RWPE2 (cell line): ENCODE measurements at regions not wholly inside any gene's neighbourhood (a gene's known extent, or its start where the extent isn't known, plus 50 kb on each side); places are given as distances from the start of the nearest gene placed in this dataset.

Experiments
- ATAC-seq: fragments of 200-7000 bp; cut with Tn5 transposase; 3 replicates; pipeline ENCODE4 v1.9.1; 2021; ENCODE audit warnings: low read depth
- DNase-seq: peaks from one replicate; pipeline ENCODE4 v3.0.0-alpha.2; 2020; ENCODE audit warnings: low spot score
- H3K27ac ChIP-seq: fragments of 450-650 bp; 2 replicates; pipeline ENCODE4 v1.5.1; 2017; ENCODE audit warnings: mild to moderate bottlenecking; ENCODE audit not compliant: poor library complexity, severe bottlenecking
- H3K27me3 ChIP-seq: fragments of 250-450 bp; sonication (Bioruptor Pico); 2 replicates; pipeline ENCODE4 v1.5.1; 2021; ENCODE audit warnings: mild to moderate bottlenecking, moderate library complexity; ENCODE audit not compliant: insufficient read depth, poor library complexity, severe bottlenecking
- H3K36me3 ChIP-seq: fragments of 250-450 bp; sonication (Bioruptor Pico); 2 replicates; pipeline ENCODE4 v1.5.1; 2020; ENCODE audit warnings: low read depth, mild to moderate bottlenecking, moderate library complexity
- H3K4me1 ChIP-seq: fragments of 250-450 bp; sonication (Bioruptor Pico); 2 replicates; pipeline ENCODE4 v1.5.1; 2021; ENCODE audit warnings: mild to moderate bottlenecking, moderate library complexity; ENCODE audit not compliant: insufficient read depth, poor library complexity, severe bottlenecking
- H3K4me3 ChIP-seq: fragments of 250-450 bp; sonication (Bioruptor Pico); 2 replicates; pipeline ENCODE4 v1.5.1; 2021; ENCODE audit warnings: mild to moderate bottlenecking, moderate library complexity; ENCODE audit not compliant: severe bottlenecking
- H3K9me3 ChIP-seq: fragments of 250-450 bp; sonication (Bioruptor Pico); 2 replicates; pipeline ENCODE4 v1.5.1; 2021; ENCODE audit warnings: mild to moderate bottlenecking, moderate library complexity; ENCODE audit not compliant: severe bottlenecking
- CTCF ChIP-seq: fragments of 450-650 bp; IDR thresholded peaks from one replicate; pipeline ENCODE4 v1.5.1; 2017; ENCODE audit warnings: mild to moderate bottlenecking, moderate library complexity; ENCODE audit not compliant: poor library complexity, severe bottlenecking

DNA sequence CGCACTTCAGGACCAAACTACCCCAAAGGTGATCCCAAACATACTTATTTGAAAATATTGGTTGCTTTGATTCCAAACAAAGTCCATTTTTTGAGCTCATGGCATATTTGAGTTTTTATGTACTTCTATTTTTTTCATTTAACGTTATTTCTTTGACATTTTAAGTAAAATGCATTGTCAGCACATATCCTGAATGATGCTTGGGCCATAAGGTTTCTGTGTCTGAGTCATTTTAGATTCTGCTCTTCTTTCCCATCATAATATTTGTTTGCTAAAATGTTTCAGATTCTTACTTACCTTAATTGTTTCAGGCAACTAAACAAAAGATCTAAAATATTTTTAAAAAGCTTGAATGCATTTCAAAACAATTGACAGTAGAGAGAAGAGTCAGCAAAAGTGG is 998.2 kb downstream of the REEP3 start:
- Histone ChIP-seq H3K36me3 (no peaks in the 10 kb centered on the region), H3K27me3 (no peaks in the 10 kb centered on the region), H3K27ac (no peak overlapping the region), H3K4me1 (no peaks in the 10 kb centered on the region), H3K4me3 (no peak overlapping the region), H3K9me3 (no peaks in the 10 kb centered on the region)
- TF ChIP-seq CTCF = no peak
- ATAC-seq (no peak), DNase-seq (no peak)

DNA sequence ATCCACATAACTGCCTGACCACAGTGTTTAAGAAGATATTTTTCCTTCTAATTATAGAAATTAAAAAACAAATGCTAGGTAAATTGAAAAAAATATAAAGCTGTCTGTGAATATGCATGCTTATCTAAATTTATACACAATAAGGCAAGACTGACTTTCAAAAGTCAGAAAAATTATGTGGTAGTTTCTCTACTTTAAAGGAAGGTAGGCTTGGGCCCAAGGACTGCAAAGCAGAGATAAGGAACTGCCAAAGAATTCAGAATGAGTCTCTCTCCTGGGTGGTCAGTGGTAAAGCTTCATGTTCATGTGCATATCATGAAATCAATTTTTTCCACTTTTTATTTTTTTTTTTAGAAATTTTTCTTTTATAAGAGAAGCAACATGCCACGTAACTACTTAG is 998.6 kb downstream of the REEP3 start:
- ATAC-seq = no peak

GRCh38 chr10:64523065-64523759 is 1002.0 kb downstream of the REEP3 start:
- ATAC-seq = no peak
- no peak for DNase-seq
- TF ChIP-seq CTCF = no peak

More for the DNA sequence above, 998.6 kb downstream of the REEP3 start:
- Histone ChIP-seq H3K4me3 (no peak overlapping the region), H3K4me1 (no peaks in the 10 kb centered on the region), H3K9me3 (no peaks in the 10 kb centered on the region), H3K36me3 (no peaks in the 10 kb centered on the region), H3K27ac (no peak overlapping the region), H3K27me3 (no peaks in the 10 kb centered on the region)
- DNase-seq = no peak
- TF ChIP-seq CTCF = no peak

DNA sequence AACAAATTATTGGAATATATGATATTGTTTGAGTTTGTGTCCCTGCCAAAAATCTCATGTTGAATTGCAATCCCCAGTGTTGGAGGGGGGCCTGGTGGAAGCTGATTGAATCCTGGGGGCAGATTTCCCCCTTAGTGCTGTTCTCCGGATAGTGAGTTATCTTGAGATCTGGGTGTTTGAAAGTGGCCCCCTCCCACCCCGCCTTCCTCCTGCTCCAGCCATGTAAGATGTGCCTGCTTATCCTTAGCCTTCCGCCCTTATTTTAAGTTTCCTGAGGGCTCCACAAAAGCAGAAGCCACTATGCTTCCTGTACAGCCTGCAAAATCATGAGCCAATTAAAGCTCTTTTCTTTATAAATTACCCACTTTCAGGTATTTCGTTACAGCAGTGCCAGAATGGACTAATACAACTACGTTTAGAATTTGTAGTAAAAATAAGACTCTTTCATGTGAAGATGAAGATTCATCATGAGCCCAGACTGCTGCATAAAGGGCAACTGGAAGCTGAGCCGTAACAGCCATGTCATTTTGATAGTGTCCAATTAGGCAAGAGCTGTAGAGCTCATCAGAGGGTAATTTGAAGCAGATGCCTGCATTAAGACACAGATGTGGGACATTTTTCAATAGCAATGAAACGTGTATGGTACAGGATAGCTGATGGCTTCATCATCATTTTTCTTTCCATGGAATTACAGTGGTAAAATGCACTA is 1007.2 kb downstream of the REEP3 start:
- H3K27ac ChIP-seq = no peak overlapping the region
- ATAC-seq (no peak), DNase-seq (no peak)
- no peak for TF ChIP-seq CTCF
- no peak overlapping the region for H3K4me3 ChIP-seq
- no peaks in the 10 kb centered on the region for H3K36me3 ChIP-seq
- H3K4me1 ChIP-seq = no peaks in the 10 kb centered on the region
- peaks cover 11% of the 10 kb centered on the region for H3K27me3 ChIP-seq
- no peaks in the 10 kb centered on the region for H3K9me3 ChIP-seq

More at GRCh38 chr10:64523065-64523759, 1002.0 kb downstream of the REEP3 start:
- H3K27me3 ChIP-seq = no peaks in the 10 kb centered on the region
- H3K36me3 ChIP-seq = no peaks in the 10 kb centered on the region
- no peaks in the 10 kb centered on the region for H3K4me1 ChIP-seq
- no peak overlapping the region for H3K27ac ChIP-seq
- H3K4me3 ChIP-seq = no peak overlapping the region
- H3K9me3 ChIP-seq = no peaks in the 10 kb centered on the region

GRCh38 chr10:64529003-64529350 is 1007.8 kb downstream of the REEP3 start:
- ATAC-seq (no peak), DNase-seq (no peak)
- no peak for TF ChIP-seq CTCF
- no peaks in the 10 kb centered on the region for H3K36me3 ChIP-seq
- H3K4me1 ChIP-seq = no peaks in the 10 kb centered on the region
- H3K4me3 ChIP-seq = no peak overlapping the region
- H3K27ac ChIP-seq = no peak overlapping the region
- H3K9me3 ChIP-seq = no peaks in the 10 kb centered on the region
- H3K27me3 ChIP-seq = peaks cover 11% of the 10 kb centered on the region
